ENCODE measurements at regions not wholly inside any gene's neighbourhood (a gene's known extent, or its start where the extent isn't known, plus 50 kb on each side); places are given as distances from the start of the nearest gene placed in this dataset.

DNA sequence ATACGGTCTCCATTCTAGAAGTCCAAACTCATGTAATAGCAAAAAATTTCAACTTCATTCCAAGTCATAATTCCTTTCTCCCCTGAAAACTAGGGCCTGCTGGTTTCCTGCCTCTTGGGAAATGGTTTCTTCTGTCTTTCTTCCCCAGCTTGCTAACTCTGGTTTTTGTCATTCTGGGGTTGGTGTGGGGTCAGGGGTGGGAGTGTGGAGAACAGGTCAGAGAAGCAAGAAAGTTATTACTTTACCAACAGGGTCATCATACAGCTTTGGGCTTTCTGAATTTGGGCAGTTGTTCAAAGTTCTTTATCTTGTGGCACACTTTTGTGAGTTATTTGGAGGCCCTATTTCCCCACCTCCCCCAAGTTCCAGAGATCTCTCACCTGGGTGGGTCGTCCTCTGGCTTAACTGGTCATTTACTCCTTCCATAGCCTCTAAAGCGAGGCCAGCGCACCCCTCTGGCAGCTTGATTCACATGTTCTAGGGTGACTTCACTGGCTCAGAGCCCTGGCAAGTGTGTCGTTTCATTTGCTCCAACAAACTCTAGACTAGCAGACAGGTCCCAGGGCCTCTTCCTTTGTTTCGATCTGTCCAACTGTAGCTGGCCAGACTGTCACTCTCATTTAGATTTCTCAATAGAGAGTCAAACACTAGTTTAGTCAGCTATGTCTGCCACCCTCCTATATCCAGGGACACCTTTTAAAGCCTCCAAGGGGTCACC lies 161.2 kb downstream of the JCAD start:
- Mint-ChIP-seq H3K36me3 (ENCODE audit: insufficient read depth in 1 of 3, low read depth in 3 of 3) (no peaks in the 10 kb centered on the region), H3K27me3 (ENCODE audit: low read depth) (no peaks in the 10 kb centered on the region; the same call in 1 of the 2 replicates), H3K9me3 (no peaks in the 10 kb centered on the region), H3K4me1 (peaks cover 6% of the 10 kb centered on the region in 2 experiments), H3K4me3 (no peak overlapping the region), H3K27ac (no peak overlapping the region)
- WGBS (ENCODE audit: extremely low coverage, insufficient read length, low lambda C conversion rate) = no CpG with 5 or more reads among the region's 6 CpGs
- no peak overlapping the region for H2BK120ac ChIP-seq (ENCODE audit: low read depth, low read length, poor library complexity, severe bottlenecking)
- no peak overlapping the region for H3T11ph ChIP-seq (ENCODE audit: low read length)
- H3K56ac ChIP-seq (ENCODE audit: insufficient read length, low read depth, low read length) = no peak overlapping the region
- DNase-seq = no peak
- H3K79me1 ChIP-seq (ENCODE audit: insufficient read depth, low read depth, low read length, poor library complexity, severe bottlenecking) = no peaks in the 10 kb centered on the region
- no peak overlapping the region for H3K4ac ChIP-seq (ENCODE audit: low read depth, low read length)
- no peak overlapping the region for H4K8ac ChIP-seq (replicated peaks; ENCODE audit: insufficient read length, low read depth, low read length)
- no peak overlapping the region for H2BK15ac ChIP-seq (ENCODE audit: low read depth, low read length)
- H2BK20ac ChIP-seq (ENCODE audit: low read depth, low read length, poor library complexity, severe bottlenecking) = no peak overlapping the region
- no peak overlapping the region for H3K9ac ChIP-seq (ENCODE audit: extremely low read depth, insufficient read length, low read length)
- no peak overlapping the region for H3K23ac ChIP-seq (ENCODE audit: insufficient read length, low read depth, low read length)
- no peak overlapping the region for H3K27ac ChIP-seq (ENCODE audit: insufficient read length, low read depth, low read length)
- no peak overlapping the region for H2AFZ ChIP-seq (ENCODE audit: low read length)
- no peaks in the 10 kb centered on the region for H3K4me1 ChIP-seq (ENCODE audit: insufficient read depth, low read length)
- no peak overlapping the region for H3K18ac ChIP-seq (ENCODE audit: insufficient read length, low read depth, low read length)
- no peak overlapping the region for H4K91ac ChIP-seq (ENCODE audit: insufficient read length, low read depth, low read length)
- H3K79me2 ChIP-seq (ENCODE audit: insufficient read depth, low read length) = no peaks in the 10 kb centered on the region
- H3K4me2 ChIP-seq (ENCODE audit: insufficient read depth, insufficient read length, low read length) = no peak overlapping the region
- TF ChIP-seq, protein P1, sequence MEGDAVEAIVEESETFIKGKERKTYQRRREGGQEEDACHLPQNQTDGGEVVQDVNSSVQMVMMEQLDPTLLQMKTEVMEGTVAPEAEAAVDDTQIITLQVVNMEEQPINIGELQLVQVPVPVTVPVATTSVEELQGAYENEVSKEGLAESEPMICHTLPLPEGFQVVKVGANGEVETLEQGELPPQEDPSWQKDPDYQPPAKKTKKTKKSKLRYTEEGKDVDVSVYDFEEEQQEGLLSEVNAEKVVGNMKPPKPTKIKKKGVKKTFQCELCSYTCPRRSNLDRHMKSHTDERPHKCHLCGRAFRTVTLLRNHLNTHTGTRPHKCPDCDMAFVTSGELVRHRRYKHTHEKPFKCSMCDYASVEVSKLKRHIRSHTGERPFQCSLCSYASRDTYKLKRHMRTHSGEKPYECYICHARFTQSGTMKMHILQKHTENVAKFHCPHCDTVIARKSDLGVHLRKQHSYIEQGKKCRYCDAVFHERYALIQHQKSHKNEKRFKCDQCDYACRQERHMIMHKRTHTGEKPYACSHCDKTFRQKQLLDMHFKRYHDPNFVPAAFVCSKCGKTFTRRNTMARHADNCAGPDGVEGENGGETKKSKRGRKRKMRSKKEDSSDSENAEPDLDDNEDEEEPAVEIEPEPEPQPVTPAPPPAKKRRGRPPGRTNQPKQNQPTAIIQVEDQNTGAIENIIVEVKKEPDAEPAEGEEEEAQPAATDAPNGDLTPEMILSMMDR (conservative IDR thresholded peaks at IDR 0.05) = no peak
- H3K14ac ChIP-seq (ENCODE audit: insufficient read depth, low read length) = no peak overlapping the region
- H4K5ac ChIP-seq (ENCODE audit: insufficient read length, low read depth, low read length) = no peak overlapping the region
- H4K20me1 ChIP-seq (ENCODE audit: control insufficient read depth, insufficient read depth, insufficient read length) = no peaks in the 10 kb centered on the region
- H2BK12ac ChIP-seq (ENCODE audit: insufficient read length, low read depth, low read length) = no peak overlapping the region
- no peaks in the 10 kb centered on the region for H3K9me3 ChIP-seq (ENCODE audit: control insufficient read depth, low read depth, low read length)
- H3K23me2 ChIP-seq (ENCODE audit: insufficient read length, low read depth, low read length, poor library complexity, severe bottlenecking) = no peaks in the 10 kb centered on the region
- no peak overlapping the region for H2BK5ac ChIP-seq (ENCODE audit: insufficient read length, low read length)
- no peak overlapping the region for H2AK5ac ChIP-seq (ENCODE audit: insufficient read length, low read length)
- no peaks in the 10 kb centered on the region for H3K27me3 ChIP-seq (ENCODE audit: insufficient read depth, low read length)
